Testis (tissue), 2 donors: ENCODE measurements at regions not wholly inside any gene's neighbourhood (a gene's known extent, or its start where the extent isn't known, plus 50 kb on each side); places are given as distances from the start of the nearest gene placed in this dataset.

Experiments used
- POLR2A ChIP-seq: fragments of 450-650 bp; IDR thresholded peaks from one replicate; pipeline ENCODE4 v1.6.1; 2017; ENCODE audit warnings: antibody characterized with exemption, mild to moderate bottlenecking, moderate library complexity
- TF ChIP-seq, protein P1 (sequence below), 3 experiments: fragments of 450-650 bp in 2 of 3; fragments of 200-600 bp in 1 of 3; sonication (generic) in 1 of 3; IDR thresholded peaks; one replicate each; pipeline ENCODE4 v1.5.1; 2016 to 2019; ENCODE audit warnings: antibody characterized with exemption in 3 of 3, mild to moderate bottlenecking in 2 of 3, moderate library complexity in 1 of 3

DNA sequence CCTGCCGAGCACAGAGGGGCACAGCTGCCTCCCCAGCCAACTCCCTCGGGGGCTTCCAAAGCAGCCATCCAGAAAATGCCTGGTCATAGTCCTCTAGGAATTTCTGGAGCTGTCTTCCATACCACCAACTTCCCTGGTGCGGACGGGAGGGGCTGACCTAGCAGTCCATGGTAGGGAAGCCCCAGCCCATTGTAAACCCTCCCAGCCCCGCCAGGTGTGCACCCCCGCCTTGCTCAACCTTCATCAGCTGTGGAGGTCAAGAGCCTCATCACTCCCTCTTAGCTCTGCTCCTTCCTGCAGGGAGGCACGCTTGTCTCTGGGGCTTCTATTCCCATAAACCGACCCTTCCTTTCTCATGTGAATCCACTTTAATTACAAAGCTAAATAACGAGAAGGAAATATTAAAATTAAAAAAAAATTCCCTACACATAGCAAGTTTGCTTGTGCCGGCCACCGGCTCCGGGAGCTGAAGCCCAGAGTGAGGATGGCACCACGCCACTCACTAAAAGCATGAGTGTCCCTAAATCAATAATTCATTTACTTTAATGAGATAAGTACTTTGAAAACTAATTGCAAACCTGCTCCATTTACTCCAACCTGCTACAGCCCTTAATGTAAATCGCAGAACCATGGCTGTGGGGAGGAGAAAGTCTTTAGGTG lies 181.4 kb downstream of the ENGASE start:
- no peak for TF ChIP-seq POLR2A
- TF ChIP-seq, protein P1, sequence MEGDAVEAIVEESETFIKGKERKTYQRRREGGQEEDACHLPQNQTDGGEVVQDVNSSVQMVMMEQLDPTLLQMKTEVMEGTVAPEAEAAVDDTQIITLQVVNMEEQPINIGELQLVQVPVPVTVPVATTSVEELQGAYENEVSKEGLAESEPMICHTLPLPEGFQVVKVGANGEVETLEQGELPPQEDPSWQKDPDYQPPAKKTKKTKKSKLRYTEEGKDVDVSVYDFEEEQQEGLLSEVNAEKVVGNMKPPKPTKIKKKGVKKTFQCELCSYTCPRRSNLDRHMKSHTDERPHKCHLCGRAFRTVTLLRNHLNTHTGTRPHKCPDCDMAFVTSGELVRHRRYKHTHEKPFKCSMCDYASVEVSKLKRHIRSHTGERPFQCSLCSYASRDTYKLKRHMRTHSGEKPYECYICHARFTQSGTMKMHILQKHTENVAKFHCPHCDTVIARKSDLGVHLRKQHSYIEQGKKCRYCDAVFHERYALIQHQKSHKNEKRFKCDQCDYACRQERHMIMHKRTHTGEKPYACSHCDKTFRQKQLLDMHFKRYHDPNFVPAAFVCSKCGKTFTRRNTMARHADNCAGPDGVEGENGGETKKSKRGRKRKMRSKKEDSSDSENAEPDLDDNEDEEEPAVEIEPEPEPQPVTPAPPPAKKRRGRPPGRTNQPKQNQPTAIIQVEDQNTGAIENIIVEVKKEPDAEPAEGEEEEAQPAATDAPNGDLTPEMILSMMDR (IDR thresholded peaks at IDR 0.05), result no peak
